Hippocampal formation (tissue), 2 donors: ENCODE measurements at regions not wholly inside any gene's neighbourhood (a gene's known extent, or its start where the extent isn't known, plus 50 kb on each side); places are given as distances from the start of the nearest gene placed in this dataset.
"Not testable (repeated sequence)": the region's sequence is repeated elsewhere in the genome, so short reads cannot be mapped to it uniquely, and the experiment has no call there.

Experiments
- DNase-seq, 2 donors: peaks; one replicate each; lab custom pipeline; 2025; lab: John Stamatoyannopoulos, UW

DNA sequence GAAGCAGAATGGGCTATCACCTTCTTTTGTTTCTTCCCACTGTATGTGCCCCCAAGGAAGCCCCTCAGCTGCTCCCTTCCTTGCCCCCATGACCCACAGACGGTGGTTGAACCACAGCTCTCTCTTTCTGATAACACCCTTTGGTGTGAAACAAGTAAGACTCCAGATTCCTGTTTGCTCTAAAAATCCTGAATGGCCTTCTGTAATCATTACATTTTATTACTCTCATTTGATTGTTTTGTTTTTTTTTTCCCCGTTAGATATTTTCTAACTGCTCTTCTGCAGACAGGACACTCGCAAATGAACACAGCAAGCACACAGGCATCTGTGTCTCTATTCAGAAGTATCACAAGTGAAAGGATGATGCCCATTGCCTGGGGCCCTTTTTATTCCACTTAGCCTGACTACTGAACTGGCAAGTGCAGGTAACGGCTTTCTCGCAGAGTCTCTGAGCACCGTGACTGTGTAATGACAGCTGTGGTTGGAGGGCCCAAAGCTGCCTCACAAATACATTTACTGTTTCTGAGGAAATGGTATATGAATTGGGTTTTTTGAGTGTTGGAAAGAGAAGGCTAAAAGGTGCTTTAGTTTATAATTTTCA, 59.3 kb downstream of the OXGR1 start:
- DNase-seq: no peak

DNA sequence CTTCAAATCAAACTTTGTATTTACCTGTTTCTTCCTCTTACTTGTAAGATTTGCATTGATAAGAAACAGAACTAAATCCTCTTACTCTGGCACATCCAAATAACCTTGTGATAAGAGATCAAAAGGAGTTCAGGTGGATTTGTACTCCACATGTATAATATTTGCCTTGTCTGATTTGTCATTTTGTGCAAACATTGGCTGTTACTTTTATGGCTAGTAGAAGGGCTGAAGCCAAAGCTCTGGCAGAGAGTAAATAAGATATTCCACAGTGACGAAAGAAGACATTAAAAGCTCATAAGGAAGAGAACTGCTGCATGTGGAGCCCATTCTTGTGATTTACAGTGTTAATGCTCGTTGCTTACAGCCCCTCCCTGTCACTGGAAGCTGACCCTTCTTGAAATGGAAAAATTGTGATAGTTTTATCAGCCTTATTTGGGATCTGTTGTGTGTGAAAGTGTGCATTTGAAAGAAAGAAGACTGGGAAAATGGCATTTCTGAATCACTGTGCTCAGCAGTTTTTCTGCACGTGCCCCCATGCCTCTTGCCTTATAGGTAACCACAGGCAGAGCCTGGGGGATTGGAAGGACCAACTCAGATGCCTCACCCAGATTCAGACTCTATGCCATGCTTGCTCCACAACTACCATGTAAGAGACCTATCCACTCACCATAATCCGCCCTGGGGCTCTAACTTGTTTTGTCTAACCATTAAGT, 68.2 kb downstream of the OXGR1 start:
- no peak for DNase-seq

DNA sequence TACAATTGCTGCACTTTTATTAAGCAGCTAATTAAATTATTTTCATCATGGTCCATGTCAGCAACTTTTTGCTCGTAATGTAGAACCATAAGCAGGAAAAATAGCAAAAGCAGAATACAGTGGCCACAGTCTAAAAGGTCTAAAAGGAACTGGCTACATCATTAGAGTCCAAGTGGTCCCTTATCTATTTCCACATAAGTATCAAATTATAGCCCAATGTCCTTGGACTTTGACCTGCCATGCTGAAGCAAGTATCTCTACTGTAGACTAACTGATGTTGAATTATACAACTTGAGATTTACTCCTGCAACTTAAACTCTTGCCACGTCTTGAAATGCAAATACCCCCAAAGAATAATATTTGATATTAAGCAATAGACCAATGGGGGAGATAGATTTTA, 68.8 kb downstream of the OXGR1 start:
- DNase-seq: no peak

DNA sequence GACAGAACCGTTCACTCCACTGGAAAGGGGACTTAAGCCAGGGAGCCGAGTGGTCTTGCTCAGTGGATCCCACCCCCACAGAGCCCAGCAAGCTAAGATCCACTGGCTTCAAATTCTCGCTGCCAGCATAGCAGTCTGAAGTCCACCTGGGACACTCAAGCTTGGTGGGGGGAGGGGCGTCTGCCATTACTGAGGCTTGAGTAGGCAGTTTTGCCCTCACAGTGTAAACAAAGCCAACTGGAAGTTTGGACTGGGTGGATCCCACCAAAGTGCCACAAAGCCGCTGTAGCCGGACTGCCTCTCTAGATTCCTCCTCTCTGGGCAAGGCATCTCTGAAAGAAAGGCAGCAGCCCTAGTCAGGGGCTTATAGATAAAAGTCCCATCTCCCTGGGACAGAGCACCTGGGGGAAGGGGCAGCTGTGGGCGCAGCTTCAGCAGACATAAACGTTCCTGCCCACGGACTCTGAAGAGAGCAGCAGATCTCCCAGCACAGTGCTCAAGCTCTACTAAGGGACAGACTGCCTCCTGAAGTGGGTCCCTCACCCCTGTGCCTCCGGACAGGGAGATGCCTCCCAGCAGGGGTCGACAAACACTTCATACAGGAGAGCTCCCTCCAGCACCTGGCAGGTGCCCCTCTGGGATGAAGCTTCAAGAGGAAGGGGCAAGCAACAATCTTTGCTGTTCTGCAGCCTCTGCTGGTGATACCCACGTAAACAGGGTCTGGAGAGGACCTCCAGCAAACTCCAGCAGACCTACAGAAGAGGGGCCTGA, 75.2 kb downstream of the OXGR1 start:
- not testable (repeated sequence) for DNase-seq

DNA sequence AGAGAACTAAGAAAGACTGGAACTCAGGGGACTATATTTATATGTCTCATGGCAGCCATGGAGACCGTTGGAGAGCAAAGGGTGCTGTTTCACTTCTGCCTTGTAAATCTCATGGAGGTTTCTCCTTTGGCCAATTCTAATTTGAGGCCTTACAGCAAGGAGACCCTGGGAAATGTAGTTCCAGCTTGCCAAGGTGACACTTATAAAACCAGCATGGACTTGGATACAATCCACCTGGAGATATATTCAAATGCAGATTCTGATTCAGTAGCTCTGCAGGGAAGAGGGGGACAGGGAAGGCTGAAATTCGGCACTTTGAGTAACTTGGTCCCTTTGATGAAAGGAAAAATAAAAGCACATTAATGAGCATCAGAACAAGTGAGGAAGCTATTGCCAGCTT, 90.0 kb downstream of the OXGR1 start:
- DNase-seq: no peak

DNA sequence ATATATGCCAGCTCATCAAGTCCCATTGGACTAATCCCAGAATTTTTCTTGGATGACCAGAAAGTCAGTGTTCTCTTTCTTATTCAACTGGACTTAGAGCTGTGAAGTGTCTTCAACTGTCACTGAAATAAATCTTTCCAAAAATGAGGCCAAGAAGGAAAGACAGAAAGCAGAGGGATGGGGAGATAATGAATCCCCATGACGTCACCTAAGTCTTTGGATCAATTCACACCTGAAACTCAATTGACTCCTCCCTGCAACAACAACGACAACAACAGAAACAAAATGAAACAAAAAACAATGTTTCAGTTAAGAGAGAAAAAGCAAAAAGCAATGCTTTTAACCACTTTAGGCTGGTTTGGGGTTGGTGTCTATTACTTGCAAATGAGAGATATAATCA, 91.2 kb downstream of the OXGR1 start:
- no peak for DNase-seq

DNA sequence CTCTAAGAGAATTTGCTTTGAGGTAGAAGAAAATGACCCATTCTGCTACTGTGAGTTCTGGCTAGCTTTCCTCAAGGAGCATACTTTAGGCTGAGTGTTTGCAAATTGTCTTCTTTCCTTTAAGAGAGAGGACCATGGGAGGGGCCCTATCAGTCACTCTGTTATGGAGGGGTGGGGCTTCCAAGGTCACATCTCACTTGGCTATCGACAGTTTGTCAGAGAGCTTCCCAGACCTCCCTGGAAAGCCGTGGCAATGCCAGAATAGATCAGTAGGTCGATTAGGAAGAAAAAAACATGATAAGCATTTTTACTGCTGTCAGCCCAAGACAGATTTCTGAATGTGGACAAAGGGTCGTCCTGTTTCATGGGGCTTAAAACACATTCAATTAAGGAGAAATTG, 93.3 kb downstream of the OXGR1 start:
- DNase-seq: no peak

DNA sequence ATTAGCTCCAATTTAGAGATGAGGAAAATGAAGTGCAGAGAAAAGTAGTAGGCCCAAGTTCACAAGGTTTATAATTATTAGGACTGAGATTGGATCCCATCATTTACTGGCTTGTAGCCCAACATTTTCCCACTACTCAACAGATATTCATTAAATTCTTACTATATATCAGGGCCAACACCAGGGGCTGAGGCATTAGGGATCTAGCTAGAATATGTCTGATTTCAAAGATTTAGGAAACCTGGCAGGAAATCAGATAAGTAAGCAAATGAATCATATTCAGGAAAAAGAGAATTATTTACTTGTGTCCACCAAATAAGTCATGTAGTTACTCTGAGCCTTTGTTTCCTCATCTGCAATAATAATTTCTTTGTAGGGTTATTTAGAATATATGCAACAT, 94.3 kb downstream of the OXGR1 start:
- DNase-seq: no peak

DNA sequence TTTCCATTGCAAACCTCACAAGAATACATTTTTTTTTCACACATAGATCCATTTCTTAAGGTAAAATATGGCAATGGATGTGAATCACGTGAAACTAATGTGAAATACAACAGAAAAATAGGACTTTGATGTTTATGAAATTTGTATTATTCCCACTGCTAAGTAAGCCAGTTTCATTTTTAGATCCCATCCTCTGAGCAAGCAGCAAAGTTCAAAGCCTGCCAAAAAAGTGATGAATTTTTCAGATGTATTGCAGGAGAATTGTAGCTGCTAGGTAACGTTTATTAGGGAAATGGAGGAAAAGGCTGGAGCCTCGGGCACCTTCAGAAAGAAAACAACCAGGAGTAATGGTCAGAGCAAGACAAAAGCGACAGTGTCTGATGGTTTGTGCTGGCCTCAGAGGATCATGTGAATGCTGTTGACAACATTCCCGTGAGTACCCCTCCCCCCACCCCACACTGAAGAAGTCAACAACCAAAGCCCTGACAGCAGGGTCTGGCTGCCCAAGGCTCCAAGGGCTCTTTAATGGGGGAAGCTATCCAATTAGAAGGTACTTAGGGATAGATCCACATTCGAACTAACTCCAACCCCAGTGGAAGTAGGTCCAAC, 95.5 kb downstream of the OXGR1 start:
- peak; percentile 20 to 40 for DNase-seq

DNA sequence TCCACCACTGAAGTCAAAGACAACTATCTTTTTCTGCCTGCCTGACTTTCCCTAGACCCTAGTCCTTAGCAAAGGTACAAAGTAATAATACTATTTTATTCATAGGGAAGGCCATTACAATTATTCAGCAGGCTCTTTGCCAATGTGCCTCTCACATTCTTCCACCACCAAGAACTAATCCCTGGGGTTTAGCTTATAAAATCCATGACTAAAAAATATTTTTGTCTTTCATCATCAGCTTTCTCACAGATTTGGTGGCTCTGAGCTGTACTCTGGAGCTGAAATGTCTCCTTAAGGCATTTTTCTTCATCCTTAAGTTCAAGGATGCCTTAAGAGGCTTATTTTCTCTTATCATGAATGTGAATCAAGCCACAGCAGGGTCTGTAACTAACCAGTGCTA, 96.1 kb downstream of the OXGR1 start:
- no peak for DNase-seq
